SK-N-SH (cell line): ENCODE measurements at regions not wholly inside any gene's neighbourhood (a gene's known extent, or its start where the extent isn't known, plus 50 kb on each side); places are given as distances from the start of the nearest gene placed in this dataset.

Source experiments
- CTCF ChIP-seq: fragments of 200-600 bp; sonication (generic); IDR thresholded peaks from 2 replicates; pipeline ENCODE4 v1.6.1; 2017; ENCODE audit warnings: antibody characterized with exemption, mild to moderate bottlenecking, moderate library complexity
- MAX ChIP-seq: IDR thresholded peaks from 2 replicates; pipeline ENCODE4 v1.4.0; 2012; ENCODE audit warnings: low read depth
- REST ChIP-seq: IDR thresholded peaks from 2 replicates; pipeline ENCODE4 v1.6.1; 2012; ENCODE audit warnings: mild to moderate bottlenecking, low read depth, low read length, moderate library complexity
- TAF1 ChIP-seq: IDR thresholded peaks from 2 replicates; pipeline ENCODE4 v1.6.1; 2012; ENCODE audit warnings: low read depth, mild to moderate bottlenecking, low read length, moderate library complexity, borderline replicate concordance

DNA sequence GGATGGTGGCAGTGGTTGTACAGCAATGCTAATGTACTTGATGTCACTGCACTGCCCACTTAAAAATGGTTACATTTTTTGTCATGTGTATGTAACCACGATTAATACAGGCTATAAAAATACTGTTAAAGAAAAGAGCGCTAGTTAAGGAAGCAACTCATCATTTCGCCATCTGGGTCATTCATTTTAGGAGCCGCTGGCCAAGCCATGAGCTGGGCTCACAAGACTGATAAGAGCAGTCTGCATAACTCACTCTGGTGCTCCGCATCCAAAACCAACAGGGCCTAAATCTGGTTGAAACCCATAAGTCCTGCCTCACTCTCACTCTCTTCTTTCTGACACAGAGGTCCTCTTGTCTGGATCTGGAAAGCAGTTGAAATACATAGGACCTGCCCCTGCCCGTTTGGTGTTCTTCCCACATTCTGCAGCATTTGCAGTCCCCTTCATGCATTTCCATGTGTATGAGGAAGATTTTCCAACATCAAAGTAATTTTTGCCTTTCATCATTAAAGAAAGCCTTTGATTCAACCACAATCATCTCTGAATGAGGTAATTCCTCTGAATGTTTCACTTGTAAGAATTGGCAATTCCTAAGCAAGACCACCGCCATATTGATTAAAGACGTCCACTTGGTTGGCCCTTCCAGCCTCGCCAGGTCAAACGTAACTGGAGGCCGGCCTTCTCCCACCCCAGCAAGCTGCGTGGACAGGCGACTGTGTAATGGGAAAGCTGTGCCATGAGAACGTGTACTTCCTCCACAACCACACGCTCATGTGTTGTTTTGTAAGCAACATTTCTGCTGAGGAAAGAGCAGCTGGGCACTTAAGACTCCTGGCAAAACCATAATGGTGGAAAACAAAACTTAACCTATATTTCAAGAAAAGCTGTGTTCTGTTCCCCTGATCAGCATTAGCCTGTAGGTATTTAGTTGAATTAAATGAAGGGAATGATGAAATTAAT lies 112.2 kb downstream of the VAPA start:
- TF ChIP-seq CTCF (no peak), REST (no peak), TAF1 (no peak), MAX (no peak)
